WTC11 (cell line): ENCODE measurements at regions not wholly inside any gene's neighbourhood (a gene's known extent, or its start where the extent isn't known, plus 50 kb on each side); places are given as distances from the start of the nearest gene placed in this dataset.

Experiments
- ATAC-seq: fragments of 200-7000 bp; cut with Tn5 transposase; 2 replicates; pipeline ENCODE4 v1.10.0; 2021; ENCODE audit warnings: mild to moderate bottlenecking, moderate library complexity
- CTCF ChIA-PET: fragments of 300-600 bp; sonication (Branson Sonifier 250); formaldehyde crosslinking; loops from one replicate; lab custom pipeline; 2021; ENCODE audit warnings: antibody characterized with exemption; lab: Charles Lee
- POLR2A ChIA-PET: fragments of 350-600 bp; sonication (Branson Sonifier 250); formaldehyde crosslinking; loops from one replicate; lab custom pipeline; 2021; ENCODE audit warnings: antibody characterized with exemption; lab: Charles Lee
- DNase-seq: peaks from one replicate; pipeline ENCODE4 v3.0.0; 2021; ENCODE audit warnings: low spot score
- H3K27ac Mint-ChIP-seq: 2 replicates; pipeline ENCODE4 v1.8.0; 2021; ENCODE audit warnings: mixed read lengths
- H3K27me3 Mint-ChIP-seq: 2 replicates; pipeline ENCODE4 v1.8.0; 2021; ENCODE audit warnings: low read depth, mild to moderate bottlenecking, moderate library complexity, mixed read lengths
- H3K36me3 Mint-ChIP-seq: 2 replicates; pipeline ENCODE4 v1.8.0; 2021; ENCODE audit warnings: mixed read lengths
- H3K4me1 Mint-ChIP-seq: 2 replicates; pipeline ENCODE4 v1.8.0; 2022; ENCODE audit warnings: mixed read lengths
- H3K4me3 Mint-ChIP-seq: 2 replicates; pipeline ENCODE4 v1.8.0; 2021; ENCODE audit warnings: mild to moderate bottlenecking, moderate library complexity, mixed read lengths
- H3K9me3 Mint-ChIP-seq: 2 replicates; pipeline ENCODE4 v1.8.0; 2021; ENCODE audit warnings: mixed read lengths
- CBFB ChIP-seq: sonication (generic); formaldehyde crosslinking; IDR thresholded peaks from 2 replicates; pipeline ENCODE4 v1.8.1; 2022; ENCODE audit warnings: mild to moderate bottlenecking, low read depth, missing genetic modification reagents
- FOXK1 ChIP-seq: sonication (generic); formaldehyde crosslinking; IDR thresholded peaks from 2 replicates; pipeline ENCODE4 v1.8.0; 2022; ENCODE audit warnings: mild to moderate bottlenecking, moderate library complexity, missing genetic modification reagents
- GTF2I ChIP-seq: fragments of 250-450 bp; sonication (Bioruptor Pico); conservative IDR thresholded peaks from 2 replicates; pipeline ENCODE4 v1.4.0; 2021; ENCODE audit warnings: mild to moderate bottlenecking
- TEAD1 ChIP-seq: sonication (generic); formaldehyde crosslinking; IDR thresholded peaks from 2 replicates; pipeline ENCODE4 v1.8.0; 2022; ENCODE audit warnings: mild to moderate bottlenecking, missing genetic modification reagents
- ZBTB21 ChIP-seq: sonication (generic); formaldehyde crosslinking; IDR thresholded peaks from 2 replicates; pipeline ENCODE4 v1.8.1; 2023; ENCODE audit warnings: mild to moderate bottlenecking, missing genetic modification reagents, borderline replicate concordance
- ZNF263 ChIP-seq: sonication (generic); formaldehyde crosslinking; IDR thresholded peaks from 2 replicates; pipeline ENCODE4 v1.8.1; 2022; ENCODE audit warnings: low read depth, mild to moderate bottlenecking, moderate library complexity, missing genetic modification reagents
- ZNF317 ChIP-seq: sonication (generic); formaldehyde crosslinking; IDR thresholded peaks from 2 replicates; pipeline ENCODE4 v1.8.1; 2023; ENCODE audit warnings: low read depth, mild to moderate bottlenecking, moderate library complexity, missing genetic modification reagents, borderline replicate concordance
- ZNF396 ChIP-seq: fragments of 250-450 bp; sonication (Bioruptor Pico); IDR thresholded peaks from 2 replicates; pipeline ENCODE4 v1.8.0; 2021; ENCODE audit warnings: mild to moderate bottlenecking, moderate library complexity, borderline replicate concordance
- ZNF423 ChIP-seq: fragments of 250-450 bp; sonication (Bioruptor Pico); IDR thresholded peaks from 2 replicates; pipeline ENCODE4 v2.1.2; 2022; ENCODE audit warnings: mild to moderate bottlenecking, moderate library complexity
- TF ChIP-seq, protein P1 (sequence below): fragments of 250-450 bp; sonication (Bioruptor Pico); IDR thresholded peaks from 2 replicates; pipeline ENCODE4 v1.9.0; 2021; ENCODE audit warnings: mild to moderate bottlenecking
- TF ChIP-seq, protein P2 (sequence below): sonication (generic); formaldehyde crosslinking; IDR thresholded peaks from 2 replicates; pipeline ENCODE4 v1.8.0; 2023; ENCODE audit warnings: mild to moderate bottlenecking, missing genetic modification reagents
- TF ChIP-seq, protein P3 (sequence below): fragments of 250-450 bp; sonication (Bioruptor Pico); conservative IDR thresholded peaks from 2 replicates; pipeline ENCODE4 v1.9.0; 2021; ENCODE audit warnings: mild to moderate bottlenecking
- TF ChIP-seq, protein P4 (sequence below): sonication (generic); formaldehyde crosslinking; IDR thresholded peaks from 2 replicates; pipeline ENCODE4 v1.8.0; 2022; ENCODE audit warnings: missing genetic modification reagents
- TF ChIP-seq, protein P5 (sequence below): sonication (generic); formaldehyde crosslinking; IDR thresholded peaks from 2 replicates; pipeline ENCODE4 v1.8.1; 2023; ENCODE audit warnings: mild to moderate bottlenecking, missing genetic modification reagents
- TF ChIP-seq, protein P6 (sequence below): sonication (generic); formaldehyde crosslinking; conservative IDR thresholded peaks from 2 replicates; pipeline ENCODE4 v1.8.1; 2023; ENCODE audit warnings: mild to moderate bottlenecking, low read depth, missing genetic modification reagents, moderate library complexity
- TF ChIP-seq, protein P7 (sequence below): sonication (generic); formaldehyde crosslinking; IDR thresholded peaks from 2 replicates; pipeline ENCODE4 v1.8.1; 2023; ENCODE audit warnings: mild to moderate bottlenecking, missing genetic modification reagents, moderate library complexity
- TF ChIP-seq, protein P8 (sequence below): sonication (generic); formaldehyde crosslinking; IDR thresholded peaks from 2 replicates; pipeline ENCODE4 v1.8.0; 2022; ENCODE audit warnings: mild to moderate bottlenecking, missing genetic modification reagents

DNA sequence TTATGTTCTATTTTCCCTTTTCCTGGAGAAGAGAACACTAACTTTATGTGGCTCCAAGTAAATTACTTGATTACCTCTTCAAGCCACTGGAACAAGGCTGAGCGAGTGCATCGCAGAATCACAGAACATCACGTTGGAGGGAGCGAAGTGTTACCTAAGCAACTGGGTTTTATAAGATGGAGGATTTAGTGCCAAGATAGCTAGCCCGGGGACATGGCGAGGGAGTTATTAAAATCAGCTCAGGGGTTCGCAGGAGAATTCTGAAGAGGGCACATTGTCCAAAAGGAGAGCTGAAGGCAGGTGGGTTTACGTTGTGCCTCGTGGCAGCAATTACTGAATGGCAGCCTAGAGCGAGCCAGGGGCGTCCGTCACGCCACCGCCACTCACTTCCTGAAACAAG, 563.2 kb upstream of the ADAMTS16 start:
- no peak for ATAC-seq
- H3K27me3 Mint-ChIP-seq = no peaks in the 10 kb centered on the region
- CTCF ChIA-PET = no interaction called here
- peaks cover 23% of the 10 kb centered on the region for H3K9me3 Mint-ChIP-seq
- H3K36me3 Mint-ChIP-seq = peaks cover 15% of the 10 kb centered on the region
- H3K4me1 Mint-ChIP-seq = peaks cover 11% of the 10 kb centered on the region
- POLR2A ChIA-PET = no interaction called here
- no peak overlapping the region for H3K4me3 Mint-ChIP-seq
- TF ChIP-seq, protein P1, sequence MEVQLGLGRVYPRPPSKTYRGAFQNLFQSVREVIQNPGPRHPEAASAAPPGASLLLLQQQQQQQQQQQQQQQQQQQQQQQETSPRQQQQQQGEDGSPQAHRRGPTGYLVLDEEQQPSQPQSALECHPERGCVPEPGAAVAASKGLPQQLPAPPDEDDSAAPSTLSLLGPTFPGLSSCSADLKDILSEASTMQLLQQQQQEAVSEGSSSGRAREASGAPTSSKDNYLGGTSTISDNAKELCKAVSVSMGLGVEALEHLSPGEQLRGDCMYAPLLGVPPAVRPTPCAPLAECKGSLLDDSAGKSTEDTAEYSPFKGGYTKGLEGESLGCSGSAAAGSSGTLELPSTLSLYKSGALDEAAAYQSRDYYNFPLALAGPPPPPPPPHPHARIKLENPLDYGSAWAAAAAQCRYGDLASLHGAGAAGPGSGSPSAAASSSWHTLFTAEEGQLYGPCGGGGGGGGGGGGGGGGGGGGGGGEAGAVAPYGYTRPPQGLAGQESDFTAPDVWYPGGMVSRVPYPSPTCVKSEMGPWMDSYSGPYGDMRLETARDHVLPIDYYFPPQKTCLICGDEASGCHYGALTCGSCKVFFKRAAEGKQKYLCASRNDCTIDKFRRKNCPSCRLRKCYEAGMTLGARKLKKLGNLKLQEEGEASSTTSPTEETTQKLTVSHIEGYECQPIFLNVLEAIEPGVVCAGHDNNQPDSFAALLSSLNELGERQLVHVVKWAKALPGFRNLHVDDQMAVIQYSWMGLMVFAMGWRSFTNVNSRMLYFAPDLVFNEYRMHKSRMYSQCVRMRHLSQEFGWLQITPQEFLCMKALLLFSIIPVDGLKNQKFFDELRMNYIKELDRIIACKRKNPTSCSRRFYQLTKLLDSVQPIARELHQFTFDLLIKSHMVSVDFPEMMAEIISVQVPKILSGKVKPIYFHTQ (CRISPR knock-in tag) = no peak
- TF ChIP-seq CBFB (CRISPR knock-in tag) (no peak), ZNF263 (CRISPR knock-in tag) (no peak), ZNF396 (CRISPR knock-in tag) (no peak), ZNF317 (CRISPR knock-in tag) (no peak), FOXK1 (CRISPR knock-in tag) (no peak), ZBTB21 (no peak), TEAD1 (CRISPR knock-in tag) (no peak), GTF2I (no peak), ZNF423 (no peak)
- TF ChIP-seq, protein P2, sequence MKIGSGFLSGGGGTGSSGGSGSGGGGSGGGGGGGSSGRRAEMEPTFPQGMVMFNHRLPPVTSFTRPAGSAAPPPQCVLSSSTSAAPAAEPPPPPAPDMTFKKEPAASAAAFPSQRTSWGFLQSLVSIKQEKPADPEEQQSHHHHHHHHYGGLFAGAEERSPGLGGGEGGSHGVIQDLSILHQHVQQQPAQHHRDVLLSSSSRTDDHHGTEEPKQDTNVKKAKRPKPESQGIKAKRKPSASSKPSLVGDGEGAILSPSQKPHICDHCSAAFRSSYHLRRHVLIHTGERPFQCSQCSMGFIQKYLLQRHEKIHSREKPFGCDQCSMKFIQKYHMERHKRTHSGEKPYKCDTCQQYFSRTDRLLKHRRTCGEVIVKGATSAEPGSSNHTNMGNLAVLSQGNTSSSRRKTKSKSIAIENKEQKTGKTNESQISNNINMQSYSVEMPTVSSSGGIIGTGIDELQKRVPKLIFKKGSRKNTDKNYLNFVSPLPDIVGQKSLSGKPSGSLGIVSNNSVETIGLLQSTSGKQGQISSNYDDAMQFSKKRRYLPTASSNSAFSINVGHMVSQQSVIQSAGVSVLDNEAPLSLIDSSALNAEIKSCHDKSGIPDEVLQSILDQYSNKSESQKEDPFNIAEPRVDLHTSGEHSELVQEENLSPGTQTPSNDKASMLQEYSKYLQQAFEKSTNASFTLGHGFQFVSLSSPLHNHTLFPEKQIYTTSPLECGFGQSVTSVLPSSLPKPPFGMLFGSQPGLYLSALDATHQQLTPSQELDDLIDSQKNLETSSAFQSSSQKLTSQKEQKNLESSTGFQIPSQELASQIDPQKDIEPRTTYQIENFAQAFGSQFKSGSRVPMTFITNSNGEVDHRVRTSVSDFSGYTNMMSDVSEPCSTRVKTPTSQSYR (CRISPR knock-in tag) = no peak
- TF ChIP-seq, protein P3, sequence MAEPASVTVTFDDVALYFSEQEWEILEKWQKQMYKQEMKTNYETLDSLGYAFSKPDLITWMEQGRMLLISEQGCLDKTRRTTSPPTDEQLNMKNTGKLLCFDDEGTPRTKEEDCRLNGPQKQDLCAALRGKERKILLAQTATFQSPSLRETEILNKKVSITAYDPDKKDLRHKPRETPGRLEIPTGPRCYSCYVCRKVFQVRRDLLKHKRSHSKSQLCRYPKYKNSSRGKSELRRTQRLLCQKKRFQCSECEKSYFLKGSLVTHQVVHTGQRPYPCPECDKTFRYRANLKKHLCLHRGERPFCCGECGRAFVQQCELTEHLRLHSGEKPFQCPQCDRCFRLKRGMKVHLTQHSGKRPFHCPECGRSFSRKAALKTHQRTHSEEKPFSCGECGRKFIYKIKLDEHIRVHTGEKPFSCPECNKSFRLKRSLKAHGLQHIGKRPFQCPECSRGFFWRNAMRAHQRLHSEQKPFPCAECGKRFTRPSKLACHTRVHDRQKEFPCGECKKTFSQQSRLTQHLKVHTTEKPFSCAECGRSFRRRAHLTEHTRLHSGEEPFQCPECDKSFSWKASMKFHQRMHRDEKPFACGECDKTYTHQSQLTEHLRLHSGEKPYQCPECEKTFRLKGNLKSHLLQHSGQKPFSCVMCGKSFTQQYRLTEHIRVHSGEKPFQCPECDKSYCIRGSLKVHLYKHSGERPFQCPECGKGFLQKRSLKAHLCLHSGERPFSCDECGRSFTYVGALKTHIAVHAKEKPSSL (CRISPR knock-in tag) = no peak
- TF ChIP-seq, protein P4, sequence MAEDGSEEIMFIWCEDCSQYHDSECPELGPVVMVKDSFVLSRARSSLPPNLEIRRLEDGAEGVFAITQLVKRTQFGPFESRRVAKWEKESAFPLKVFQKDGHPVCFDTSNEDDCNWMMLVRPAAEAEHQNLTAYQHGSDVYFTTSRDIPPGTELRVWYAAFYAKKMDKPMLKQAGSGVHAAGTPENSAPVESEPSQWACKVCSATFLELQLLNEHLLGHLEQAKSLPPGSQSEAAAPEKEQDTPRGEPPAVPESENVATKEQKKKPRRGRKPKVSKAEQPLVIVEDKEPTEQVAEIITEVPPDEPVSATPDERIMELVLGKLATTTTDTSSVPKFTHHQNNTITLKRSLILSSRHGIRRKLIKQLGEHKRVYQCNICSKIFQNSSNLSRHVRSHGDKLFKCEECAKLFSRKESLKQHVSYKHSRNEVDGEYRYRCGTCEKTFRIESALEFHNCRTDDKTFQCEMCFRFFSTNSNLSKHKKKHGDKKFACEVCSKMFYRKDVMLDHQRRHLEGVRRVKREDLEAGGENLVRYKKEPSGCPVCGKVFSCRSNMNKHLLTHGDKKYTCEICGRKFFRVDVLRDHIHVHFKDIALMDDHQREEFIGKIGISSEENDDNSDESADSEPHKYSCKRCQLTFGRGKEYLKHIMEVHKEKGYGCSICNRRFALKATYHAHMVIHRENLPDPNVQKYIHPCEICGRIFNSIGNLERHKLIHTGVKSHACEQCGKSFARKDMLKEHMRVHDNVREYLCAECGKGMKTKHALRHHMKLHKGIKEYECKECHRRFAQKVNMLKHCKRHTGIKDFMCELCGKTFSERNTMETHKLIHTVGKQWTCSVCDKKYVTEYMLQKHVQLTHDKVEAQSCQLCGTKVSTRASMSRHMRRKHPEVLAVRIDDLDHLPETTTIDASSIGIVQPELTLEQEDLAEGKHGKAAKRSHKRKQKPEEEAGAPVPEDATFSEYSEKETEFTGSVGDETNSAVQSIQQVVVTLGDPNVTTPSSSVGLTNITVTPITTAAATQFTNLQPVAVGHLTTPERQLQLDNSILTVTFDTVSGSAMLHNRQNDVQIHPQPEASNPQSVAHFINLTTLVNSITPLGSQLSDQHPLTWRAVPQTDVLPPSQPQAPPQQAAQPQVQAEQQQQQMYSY (CRISPR knock-in tag) = no peak
- TF ChIP-seq, protein P5, sequence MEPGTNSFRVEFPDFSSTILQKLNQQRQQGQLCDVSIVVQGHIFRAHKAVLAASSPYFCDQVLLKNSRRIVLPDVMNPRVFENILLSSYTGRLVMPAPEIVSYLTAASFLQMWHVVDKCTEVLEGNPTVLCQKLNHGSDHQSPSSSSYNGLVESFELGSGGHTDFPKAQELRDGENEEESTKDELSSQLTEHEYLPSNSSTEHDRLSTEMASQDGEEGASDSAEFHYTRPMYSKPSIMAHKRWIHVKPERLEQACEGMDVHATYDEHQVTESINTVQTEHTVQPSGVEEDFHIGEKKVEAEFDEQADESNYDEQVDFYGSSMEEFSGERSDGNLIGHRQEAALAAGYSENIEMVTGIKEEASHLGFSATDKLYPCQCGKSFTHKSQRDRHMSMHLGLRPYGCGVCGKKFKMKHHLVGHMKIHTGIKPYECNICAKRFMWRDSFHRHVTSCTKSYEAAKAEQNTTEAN (CRISPR knock-in tag) = no peak
- TF ChIP-seq, protein P6, sequence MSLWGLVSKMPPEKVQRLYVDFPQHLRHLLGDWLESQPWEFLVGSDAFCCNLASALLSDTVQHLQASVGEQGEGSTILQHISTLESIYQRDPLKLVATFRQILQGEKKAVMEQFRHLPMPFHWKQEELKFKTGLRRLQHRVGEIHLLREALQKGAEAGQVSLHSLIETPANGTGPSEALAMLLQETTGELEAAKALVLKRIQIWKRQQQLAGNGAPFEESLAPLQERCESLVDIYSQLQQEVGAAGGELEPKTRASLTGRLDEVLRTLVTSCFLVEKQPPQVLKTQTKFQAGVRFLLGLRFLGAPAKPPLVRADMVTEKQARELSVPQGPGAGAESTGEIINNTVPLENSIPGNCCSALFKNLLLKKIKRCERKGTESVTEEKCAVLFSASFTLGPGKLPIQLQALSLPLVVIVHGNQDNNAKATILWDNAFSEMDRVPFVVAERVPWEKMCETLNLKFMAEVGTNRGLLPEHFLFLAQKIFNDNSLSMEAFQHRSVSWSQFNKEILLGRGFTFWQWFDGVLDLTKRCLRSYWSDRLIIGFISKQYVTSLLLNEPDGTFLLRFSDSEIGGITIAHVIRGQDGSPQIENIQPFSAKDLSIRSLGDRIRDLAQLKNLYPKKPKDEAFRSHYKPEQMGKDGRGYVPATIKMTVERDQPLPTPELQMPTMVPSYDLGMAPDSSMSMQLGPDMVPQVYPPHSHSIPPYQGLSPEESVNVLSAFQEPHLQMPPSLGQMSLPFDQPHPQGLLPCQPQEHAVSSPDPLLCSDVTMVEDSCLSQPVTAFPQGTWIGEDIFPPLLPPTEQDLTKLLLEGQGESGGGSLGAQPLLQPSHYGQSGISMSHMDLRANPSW = no peak
- TF ChIP-seq, protein P7, sequence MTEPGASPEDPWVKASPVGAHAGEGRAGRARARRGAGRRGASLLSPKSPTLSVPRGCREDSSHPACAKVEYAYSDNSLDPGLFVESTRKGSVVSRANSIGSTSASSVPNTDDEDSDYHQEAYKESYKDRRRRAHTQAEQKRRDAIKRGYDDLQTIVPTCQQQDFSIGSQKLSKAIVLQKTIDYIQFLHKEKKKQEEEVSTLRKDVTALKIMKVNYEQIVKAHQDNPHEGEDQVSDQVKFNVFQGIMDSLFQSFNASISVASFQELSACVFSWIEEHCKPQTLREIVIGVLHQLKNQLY = no peak
- TF ChIP-seq, protein P8, sequence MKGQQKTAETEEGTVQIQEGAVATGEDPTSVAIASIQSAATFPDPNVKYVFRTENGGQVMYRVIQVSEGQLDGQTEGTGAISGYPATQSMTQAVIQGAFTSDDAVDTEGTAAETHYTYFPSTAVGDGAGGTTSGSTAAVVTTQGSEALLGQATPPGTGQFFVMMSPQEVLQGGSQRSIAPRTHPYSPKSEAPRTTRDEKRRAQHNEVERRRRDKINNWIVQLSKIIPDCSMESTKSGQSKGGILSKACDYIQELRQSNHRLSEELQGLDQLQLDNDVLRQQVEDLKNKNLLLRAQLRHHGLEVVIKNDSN = no peak
- H3K27ac Mint-ChIP-seq = no peak overlapping the region
- no peak for DNase-seq
